OCI-LY1 (cell line): ENCODE measurements at regions not wholly inside any gene's neighbourhood (a gene's known extent, or its start where the extent isn't known, plus 50 kb on each side); places are given as distances from the start of the nearest gene placed in this dataset.

Experiments used
- H2AFZ ChIP-seq: fragments of 200-600 bp; sonication (generic), shearing (Covaris generic); 2 replicates; pipeline ENCODE4 v1.6.0; 2014; ENCODE audit warnings: antibody characterized with exemption, mild to moderate bottlenecking, low read length
- H3F3A ChIP-seq: fragments of 200-600 bp; sonication (generic), shearing (Covaris generic); 2 replicates; pipeline ENCODE4 v1.6.0; 2014; ENCODE audit warnings: mild to moderate bottlenecking, antibody characterized with exemption, low read length, moderate library complexity; ENCODE audit not compliant: insufficient read depth
- H3K27ac ChIP-seq: fragments of 200-600 bp; sonication (generic); 2 replicates; pipeline ENCODE4 v1.5.1; 2014; ENCODE audit warnings: low read length, mixed run types, mild to moderate bottlenecking, low read depth; ENCODE audit not compliant: poor library complexity, severe bottlenecking
- H3K27me3 ChIP-seq: fragments of 200-600 bp; sonication (generic); 2 replicates; pipeline ENCODE4 v1.6.0; 2014; ENCODE audit warnings: antibody characterized with exemption, mild to moderate bottlenecking, low read length, moderate library complexity; ENCODE audit not compliant: insufficient read depth
- H3K36me3 ChIP-seq: fragments of 200-600 bp; sonication (generic); 2 replicates; pipeline ENCODE4 v1.6.1; 2014; ENCODE audit warnings: mild to moderate bottlenecking, antibody characterized with exemption, low read length, moderate library complexity, mixed read lengths; ENCODE audit not compliant: insufficient read depth
- H3K4me1 ChIP-seq: fragments of 200-600 bp; sonication (generic); 2 replicates; pipeline ENCODE4 v1.5.1; 2014; ENCODE audit warnings: mild to moderate bottlenecking, low read length, moderate library complexity; ENCODE audit not compliant: insufficient read depth, severe bottlenecking
- H3K4me2 ChIP-seq: fragments of 200-600 bp; sonication (generic), shearing (Covaris generic); 2 replicates; pipeline ENCODE4 v1.6.1; 2014; ENCODE audit warnings: low read length
- H3K4me3 ChIP-seq: fragments of 200-600 bp; sonication (generic); 2 replicates; pipeline ENCODE4 v1.5.1; 2014; ENCODE audit warnings: low read length, low read depth, mild to moderate bottlenecking, mixed read lengths; ENCODE audit not compliant: poor library complexity, severe bottlenecking
- H3K79me2 ChIP-seq: fragments of 200-600 bp; shearing (Covaris generic); 2 replicates; pipeline ENCODE4 v1.6.1; 2016; ENCODE audit warnings: mixed run types, low read length, mixed read lengths; ENCODE audit not compliant: insufficient read depth
- H3K9ac ChIP-seq: fragments of 200-600 bp; sonication (generic), shearing (Covaris generic); 2 replicates; pipeline ENCODE4 v1.6.1; 2014; ENCODE audit warnings: mild to moderate bottlenecking, low read length, mixed read lengths
- H3K9me2 ChIP-seq: fragments of 200-600 bp; sonication (generic), shearing (Covaris generic); 2 replicates; pipeline ENCODE4 v1.6.1; 2014; ENCODE audit warnings: low read depth, mild to moderate bottlenecking, low read length, mixed read lengths
- H3K9me3 ChIP-seq: fragments of 200-600 bp; shearing (Covaris generic); 2 replicates; pipeline ENCODE4 v1.6.1; 2014; ENCODE audit warnings: low read length, mixed read lengths
- H4K20me1 ChIP-seq: fragments of 200-600 bp; sonication (generic), shearing (Covaris generic); 2 replicates; pipeline ENCODE4 v1.6.0; 2016; ENCODE audit warnings: mild to moderate bottlenecking, low read length; ENCODE audit not compliant: insufficient read depth
- EZH2 ChIP-seq: fragments of 200-600 bp; sonication (generic), shearing (Covaris generic); IDR thresholded peaks from 2 replicates; pipeline ENCODE4 v1.8.0; 2017; ENCODE audit warnings: borderline replicate concordance, mixed run types, mild to moderate bottlenecking, antibody characterized with exemption, low read length, moderate library complexity, mixed read lengths
- TF ChIP-seq, protein P1 (sequence below): fragments of 200-600 bp; sonication (generic), shearing (Covaris generic); IDR thresholded peaks from 2 replicates; pipeline ENCODE4 v1.5.1; 2017; ENCODE audit warnings: mild to moderate bottlenecking, antibody characterized with exemption, low read length, moderate library complexity, mixed read lengths

GRCh38 chrX:36436361-36436760 is 516.8 kb downstream of the CFAP47 start:
- Histone ChIP-seq H2AFZ (no peak overlapping the region), H3K4me1 (no peaks in the 10 kb centered on the region), H3K9me2 (no peaks in the 10 kb centered on the region), H3K36me3 (no peaks in the 10 kb centered on the region), H3F3A (no peaks in the 10 kb centered on the region), H4K20me1 (no peaks in the 10 kb centered on the region), H3K79me2 (no peaks in the 10 kb centered on the region), H3K27ac (no peak overlapping the region), H3K27me3 (no peaks in the 10 kb centered on the region), H3K4me2 (no peak overlapping the region), H3K4me3 (no peak overlapping the region), H3K9me3 (no peaks in the 10 kb centered on the region), H3K9ac (no peak overlapping the region)
- TF ChIP-seq, protein P1, sequence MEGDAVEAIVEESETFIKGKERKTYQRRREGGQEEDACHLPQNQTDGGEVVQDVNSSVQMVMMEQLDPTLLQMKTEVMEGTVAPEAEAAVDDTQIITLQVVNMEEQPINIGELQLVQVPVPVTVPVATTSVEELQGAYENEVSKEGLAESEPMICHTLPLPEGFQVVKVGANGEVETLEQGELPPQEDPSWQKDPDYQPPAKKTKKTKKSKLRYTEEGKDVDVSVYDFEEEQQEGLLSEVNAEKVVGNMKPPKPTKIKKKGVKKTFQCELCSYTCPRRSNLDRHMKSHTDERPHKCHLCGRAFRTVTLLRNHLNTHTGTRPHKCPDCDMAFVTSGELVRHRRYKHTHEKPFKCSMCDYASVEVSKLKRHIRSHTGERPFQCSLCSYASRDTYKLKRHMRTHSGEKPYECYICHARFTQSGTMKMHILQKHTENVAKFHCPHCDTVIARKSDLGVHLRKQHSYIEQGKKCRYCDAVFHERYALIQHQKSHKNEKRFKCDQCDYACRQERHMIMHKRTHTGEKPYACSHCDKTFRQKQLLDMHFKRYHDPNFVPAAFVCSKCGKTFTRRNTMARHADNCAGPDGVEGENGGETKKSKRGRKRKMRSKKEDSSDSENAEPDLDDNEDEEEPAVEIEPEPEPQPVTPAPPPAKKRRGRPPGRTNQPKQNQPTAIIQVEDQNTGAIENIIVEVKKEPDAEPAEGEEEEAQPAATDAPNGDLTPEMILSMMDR: no peak
- TF ChIP-seq EZH2: no peak

GRCh38 chrX:36443007-36443406 is 523.5 kb downstream of the CFAP47 start:
- H3K9ac ChIP-seq: no peak overlapping the region

GRCh38 chrX:36445566-36445965 is 526.0 kb downstream of the CFAP47 start:
- Histone ChIP-seq H3F3A (no peaks in the 10 kb centered on the region), H3K9me3 (no peaks in the 10 kb centered on the region), H3K27ac (no peak overlapping the region)

More at GRCh38 chrX:36443007-36443406, 523.5 kb downstream of the CFAP47 start:
- Histone ChIP-seq H3K36me3 (no peaks in the 10 kb centered on the region), H3K9me3 (no peaks in the 10 kb centered on the region), H3K27ac (no peak overlapping the region), H2AFZ (no peak overlapping the region), H3K9me2 (no peaks in the 10 kb centered on the region), H3K4me2 (no peak overlapping the region), H4K20me1 (no peaks in the 10 kb centered on the region), H3F3A (no peaks in the 10 kb centered on the region), H3K79me2 (no peaks in the 10 kb centered on the region), H3K27me3 (no peaks in the 10 kb centered on the region), H3K4me1 (no peaks in the 10 kb centered on the region), H3K4me3 (no peak overlapping the region)
- TF ChIP-seq EZH2: no peak

GRCh38 chrX:36462142-36462541 is 542.6 kb downstream of the CFAP47 start:
- Histone ChIP-seq H3K9me3 (no peaks in the 10 kb centered on the region), H3K9ac (no peak overlapping the region), H3K79me2 (no peaks in the 10 kb centered on the region), H3K27me3 (no peaks in the 10 kb centered on the region), H3K27ac (no peak overlapping the region), H3K4me2 (no peak overlapping the region), H3K9me2 (no peaks in the 10 kb centered on the region), H3K4me1 (no peaks in the 10 kb centered on the region), H3K4me3 (no peak overlapping the region), H3K36me3 (no peaks in the 10 kb centered on the region), H4K20me1 (no peaks in the 10 kb centered on the region), H2AFZ (no peak overlapping the region), H3F3A (no peaks in the 10 kb centered on the region)
- TF ChIP-seq, protein P1: no peak
- TF ChIP-seq EZH2: no peak

More at GRCh38 chrX:36445566-36445965, 526.0 kb downstream of the CFAP47 start:
- Histone ChIP-seq H3K27me3 (no peaks in the 10 kb centered on the region), H2AFZ (no peak overlapping the region), H3K4me1 (no peaks in the 10 kb centered on the region), H3K9me2 (no peaks in the 10 kb centered on the region), H4K20me1 (no peaks in the 10 kb centered on the region), H3K4me2 (no peak overlapping the region), H3K4me3 (no peak overlapping the region), H3K9ac (no peak overlapping the region), H3K79me2 (no peaks in the 10 kb centered on the region), H3K36me3 (no peaks in the 10 kb centered on the region)
- TF ChIP-seq, protein P1: no peak
- no peak for TF ChIP-seq EZH2
